Liver (tissue), 8 donors: ENCODE measurements at regions not wholly inside any gene's neighbourhood (a gene's known extent, or its start where the extent isn't known, plus 50 kb on each side); places are given as distances from the start of the nearest gene placed in this dataset.

Source experiments
- DNase-seq: peaks from one replicate; pipeline ENCODE4 v3.0.0-alpha.2; 2017; ENCODE audit warnings: low spot score
- H3K27ac ChIP-seq, 2 donors: one replicate each; pipeline ENCODE4 v1.7.0; 2013; ENCODE audit warnings: inconsistent platforms in 2 of 2, low read length in 2 of 2, control low read depth in 1 of 2, low read depth in 1 of 2, mild to moderate bottlenecking in 1 of 2
- H3K27me3 ChIP-seq, 4 donors: one replicate each; pipeline versions ENCODE4 v1.6.1 to v1.7.0; 2013; ENCODE audit warnings: low read length in 3 of 4, inconsistent platforms in 1 of 4, mild to moderate bottlenecking in 1 of 4, moderate library complexity in 1 of 4; ENCODE audit not compliant: control insufficient read depth in 4 of 4, insufficient read depth in 4 of 4
- H3K36me3 ChIP-seq, 4 donors: one replicate each; pipeline versions ENCODE4 v1.6.1 to v1.7.0; 2013; ENCODE audit warnings: low read length in 3 of 4, mild to moderate bottlenecking in 3 of 4, low read depth in 1 of 4, moderate library complexity in 1 of 4; ENCODE audit not compliant: control insufficient read depth in 4 of 4, insufficient read depth in 3 of 4
- H3K4me1 ChIP-seq, 4 donors: one replicate each; pipeline versions ENCODE4 v1.6.1 to v1.7.0; 2013; ENCODE audit warnings: low read length in 3 of 4, mild to moderate bottlenecking in 3 of 4, moderate library complexity in 1 of 4; ENCODE audit not compliant: control insufficient read depth in 4 of 4, insufficient read depth in 4 of 4
- H3K4me3 ChIP-seq, 3 donors: one replicate each; pipeline versions ENCODE4 v1.6.1 to v1.7.0; 2013; ENCODE audit warnings: low read length in 3 of 3, control low read depth in 1 of 3, low read depth in 1 of 3, mild to moderate bottlenecking in 1 of 3
- H3K9ac ChIP-seq, 2 donors: one replicate each; pipeline ENCODE4 v1.7.0; 2013; ENCODE audit warnings: low read length in 2 of 2, mild to moderate bottlenecking in 2 of 2, moderate library complexity in 2 of 2, control low read depth in 1 of 2, low read depth in 1 of 2
- H3K9me3 ChIP-seq, 4 donors: one replicate each; pipeline versions ENCODE4 v1.6.1 to v1.7.0; 2013; ENCODE audit warnings: low read length in 3 of 4; ENCODE audit not compliant: control insufficient read depth in 4 of 4
- ATF3 ChIP-seq: IDR thresholded peaks from 2 replicates; pipeline ENCODE4 v1.6.1; 2016; ENCODE audit warnings: antibody characterized with exemption
- EGR1 ChIP-seq, 2 donors: IDR thresholded peaks; 2 replicates each; pipeline ENCODE4 v1.6.1; 2016 to 2018; ENCODE audit warnings: antibody characterized with exemption in 2 of 2, low read depth in 2 of 2
- FOXA1 ChIP-seq: IDR thresholded peaks from 2 replicates; pipeline ENCODE4 v1.6.1; 2016; ENCODE audit warnings: antibody characterized with exemption
- FOXA2 ChIP-seq: IDR thresholded peaks from 2 replicates; pipeline ENCODE4 v1.6.1; 2016; ENCODE audit warnings: antibody characterized with exemption
- GABPA ChIP-seq, 2 donors: IDR thresholded peaks in 1 of 2; conservative IDR thresholded peaks in 1 of 2; 2 replicates each; pipeline ENCODE4 v1.6.1; 2016; ENCODE audit warnings: antibody characterized with exemption in 2 of 2, mild to moderate bottlenecking in 1 of 2, moderate library complexity in 1 of 2
- HNF4A ChIP-seq, 2 donors: conservative IDR thresholded peaks; 2 replicates each; pipeline ENCODE4 v1.6.1; 2016; ENCODE audit warnings: antibody characterized with exemption in 2 of 2, mild to moderate bottlenecking in 2 of 2
- HNF4G ChIP-seq: IDR thresholded peaks from 2 replicates; pipeline ENCODE4 v1.6.1; 2016; ENCODE audit warnings: antibody characterized with exemption
- JUND ChIP-seq, 2 donors: IDR thresholded peaks; 2 replicates each; pipeline ENCODE4 v1.6.1; 2016; ENCODE audit warnings: antibody characterized with exemption in 2 of 2
- NR2F2 ChIP-seq: IDR thresholded peaks from 2 replicates; pipeline ENCODE4 v1.6.1; 2016; ENCODE audit warnings: antibody characterized with exemption
- RAD21 ChIP-seq, 2 donors: IDR thresholded peaks; 2 replicates each; pipeline ENCODE4 v1.6.1; 2016; ENCODE audit warnings: antibody characterized with exemption in 2 of 2, mild to moderate bottlenecking in 2 of 2
- RXRA ChIP-seq, 2 donors: IDR thresholded peaks; 2 replicates each; pipeline ENCODE4 v1.6.1; 2017 to 2018; ENCODE audit warnings: antibody characterized with exemption in 2 of 2, mild to moderate bottlenecking in 1 of 2
- SP1 ChIP-seq: IDR thresholded peaks from 2 replicates; pipeline ENCODE4 v1.6.1; 2018; ENCODE audit warnings: antibody characterized with exemption, mild to moderate bottlenecking
- TAF1 ChIP-seq: conservative IDR thresholded peaks from 2 replicates; pipeline ENCODE4 v1.6.1; 2016; ENCODE audit warnings: antibody characterized with exemption, mild to moderate bottlenecking
- YY1 ChIP-seq: IDR thresholded peaks from 2 replicates; pipeline ENCODE4 v1.6.1; 2016; ENCODE audit warnings: antibody characterized with exemption, mild to moderate bottlenecking
- WGBS: extraction: QIAGEN DNeasy Blood & Tissue Kit; methylation state at CpG from one replicate; pipeline ENCODE4 v1.1.7; 2013; 5-methylcytosine and 5-hydroxymethylcytosine counted together
- TF ChIP-seq, protein P1 (sequence below): IDR thresholded peaks from 2 replicates; pipeline ENCODE4 v1.6.1; 2016; ENCODE audit warnings: antibody characterized with exemption
- TF ChIP-seq, protein P2 (sequence below): IDR thresholded peaks from 2 replicates; pipeline ENCODE4 v1.6.1; 2016; ENCODE audit warnings: antibody characterized with exemption
- TF ChIP-seq, protein P3 (sequence below): IDR thresholded peaks from 2 replicates; pipeline ENCODE4 v1.6.1; 2016; ENCODE audit warnings: antibody characterized with exemption, mild to moderate bottlenecking
- TF ChIP-seq, protein P4 (sequence below): fragments of 150-350 bp; IDR thresholded peaks from 2 replicates; pipeline ENCODE4 v1.5.1; 2017; ENCODE audit warnings: improper control_type of control experiment, low read depth, low read length; ENCODE audit not compliant: missing input control
- donor health status: healthy.
- donor health status: healthy.
- donor health status: healthy.
- donor health status: healthy.
- donor health status: healthy.

GRCh38 chr5:25286319-25286718, 641.5 kb upstream of the CDH10 start:
- Histone ChIP-seq H3K9me3 (no peaks in the 10 kb centered on the region), H3K27me3 (no peaks in the 10 kb centered on the region), H3K27ac (no peak overlapping the region), H3K4me1 (no peaks in the 10 kb centered on the region), H3K36me3 (no peaks in the 10 kb centered on the region), H3K9ac (no peak overlapping the region), H3K4me3 (no peak overlapping the region)
- WGBS = 63% methylated on average over 3 of the region's 3 CpGs
- no peak for TF ChIP-seq ATF3
- no peak for TF ChIP-seq TAF1
- TF ChIP-seq, protein P1, sequence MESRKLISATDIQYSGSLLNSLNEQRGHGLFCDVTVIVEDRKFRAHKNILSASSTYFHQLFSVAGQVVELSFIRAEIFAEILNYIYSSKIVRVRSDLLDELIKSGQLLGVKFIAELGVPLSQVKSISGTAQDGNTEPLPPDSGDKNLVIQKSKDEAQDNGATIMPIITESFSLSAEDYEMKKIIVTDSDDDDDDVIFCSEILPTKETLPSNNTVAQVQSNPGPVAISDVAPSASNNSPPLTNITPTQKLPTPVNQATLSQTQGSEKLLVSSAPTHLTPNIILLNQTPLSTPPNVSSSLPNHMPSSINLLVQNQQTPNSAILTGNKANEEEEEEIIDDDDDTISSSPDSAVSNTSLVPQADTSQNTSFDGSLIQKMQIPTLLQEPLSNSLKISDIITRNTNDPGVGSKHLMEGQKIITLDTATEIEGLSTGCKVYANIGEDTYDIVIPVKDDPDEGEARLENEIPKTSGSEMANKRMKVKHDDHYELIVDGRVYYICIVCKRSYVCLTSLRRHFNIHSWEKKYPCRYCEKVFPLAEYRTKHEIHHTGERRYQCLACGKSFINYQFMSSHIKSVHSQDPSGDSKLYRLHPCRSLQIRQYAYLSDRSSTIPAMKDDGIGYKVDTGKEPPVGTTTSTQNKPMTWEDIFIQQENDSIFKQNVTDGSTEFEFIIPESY = no peak
- TF ChIP-seq NR2F2 = no peak
- TF ChIP-seq SP1 = no peak
- TF ChIP-seq YY1 = no peak
- TF ChIP-seq, protein P2, sequence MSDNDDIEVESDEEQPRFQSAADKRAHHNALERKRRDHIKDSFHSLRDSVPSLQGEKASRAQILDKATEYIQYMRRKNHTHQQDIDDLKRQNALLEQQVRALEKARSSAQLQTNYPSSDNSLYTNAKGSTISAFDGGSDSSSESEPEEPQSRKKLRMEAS = no peak
- no peak for TF ChIP-seq GABPA (IDR thresholded peaks at IDR 0.05 in 1 of 2, conservative IDR thresholded peaks at IDR 0.05 in 1 of 2)
- TF ChIP-seq FOXA1 = no peak
- TF ChIP-seq EGR1 (IDR thresholded peaks at IDR 0.05; ENCODE audit: low read depth in 2 of 2) = no peak
- no peak for TF ChIP-seq RAD21 (IDR thresholded peaks at IDR 0.05)
- TF ChIP-seq HNF4G = no peak
- TF ChIP-seq RXRA (IDR thresholded peaks at IDR 0.05) = no peak
- TF ChIP-seq, protein P3, sequence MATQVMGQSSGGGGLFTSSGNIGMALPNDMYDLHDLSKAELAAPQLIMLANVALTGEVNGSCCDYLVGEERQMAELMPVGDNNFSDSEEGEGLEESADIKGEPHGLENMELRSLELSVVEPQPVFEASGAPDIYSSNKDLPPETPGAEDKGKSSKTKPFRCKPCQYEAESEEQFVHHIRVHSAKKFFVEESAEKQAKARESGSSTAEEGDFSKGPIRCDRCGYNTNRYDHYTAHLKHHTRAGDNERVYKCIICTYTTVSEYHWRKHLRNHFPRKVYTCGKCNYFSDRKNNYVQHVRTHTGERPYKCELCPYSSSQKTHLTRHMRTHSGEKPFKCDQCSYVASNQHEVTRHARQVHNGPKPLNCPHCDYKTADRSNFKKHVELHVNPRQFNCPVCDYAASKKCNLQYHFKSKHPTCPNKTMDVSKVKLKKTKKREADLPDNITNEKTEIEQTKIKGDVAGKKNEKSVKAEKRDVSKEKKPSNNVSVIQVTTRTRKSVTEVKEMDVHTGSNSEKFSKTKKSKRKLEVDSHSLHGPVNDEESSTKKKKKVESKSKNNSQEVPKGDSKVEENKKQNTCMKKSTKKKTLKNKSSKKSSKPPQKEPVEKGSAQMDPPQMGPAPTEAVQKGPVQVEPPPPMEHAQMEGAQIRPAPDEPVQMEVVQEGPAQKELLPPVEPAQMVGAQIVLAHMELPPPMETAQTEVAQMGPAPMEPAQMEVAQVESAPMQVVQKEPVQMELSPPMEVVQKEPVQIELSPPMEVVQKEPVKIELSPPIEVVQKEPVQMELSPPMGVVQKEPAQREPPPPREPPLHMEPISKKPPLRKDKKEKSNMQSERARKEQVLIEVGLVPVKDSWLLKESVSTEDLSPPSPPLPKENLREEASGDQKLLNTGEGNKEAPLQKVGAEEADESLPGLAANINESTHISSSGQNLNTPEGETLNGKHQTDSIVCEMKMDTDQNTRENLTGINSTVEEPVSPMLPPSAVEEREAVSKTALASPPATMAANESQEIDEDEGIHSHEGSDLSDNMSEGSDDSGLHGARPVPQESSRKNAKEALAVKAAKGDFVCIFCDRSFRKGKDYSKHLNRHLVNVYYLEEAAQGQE = no peak
- TF ChIP-seq, protein P4, sequence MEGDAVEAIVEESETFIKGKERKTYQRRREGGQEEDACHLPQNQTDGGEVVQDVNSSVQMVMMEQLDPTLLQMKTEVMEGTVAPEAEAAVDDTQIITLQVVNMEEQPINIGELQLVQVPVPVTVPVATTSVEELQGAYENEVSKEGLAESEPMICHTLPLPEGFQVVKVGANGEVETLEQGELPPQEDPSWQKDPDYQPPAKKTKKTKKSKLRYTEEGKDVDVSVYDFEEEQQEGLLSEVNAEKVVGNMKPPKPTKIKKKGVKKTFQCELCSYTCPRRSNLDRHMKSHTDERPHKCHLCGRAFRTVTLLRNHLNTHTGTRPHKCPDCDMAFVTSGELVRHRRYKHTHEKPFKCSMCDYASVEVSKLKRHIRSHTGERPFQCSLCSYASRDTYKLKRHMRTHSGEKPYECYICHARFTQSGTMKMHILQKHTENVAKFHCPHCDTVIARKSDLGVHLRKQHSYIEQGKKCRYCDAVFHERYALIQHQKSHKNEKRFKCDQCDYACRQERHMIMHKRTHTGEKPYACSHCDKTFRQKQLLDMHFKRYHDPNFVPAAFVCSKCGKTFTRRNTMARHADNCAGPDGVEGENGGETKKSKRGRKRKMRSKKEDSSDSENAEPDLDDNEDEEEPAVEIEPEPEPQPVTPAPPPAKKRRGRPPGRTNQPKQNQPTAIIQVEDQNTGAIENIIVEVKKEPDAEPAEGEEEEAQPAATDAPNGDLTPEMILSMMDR = no peak
- TF ChIP-seq JUND (IDR thresholded peaks at IDR 0.05) = no peak
- no peak for DNase-seq

DNA sequence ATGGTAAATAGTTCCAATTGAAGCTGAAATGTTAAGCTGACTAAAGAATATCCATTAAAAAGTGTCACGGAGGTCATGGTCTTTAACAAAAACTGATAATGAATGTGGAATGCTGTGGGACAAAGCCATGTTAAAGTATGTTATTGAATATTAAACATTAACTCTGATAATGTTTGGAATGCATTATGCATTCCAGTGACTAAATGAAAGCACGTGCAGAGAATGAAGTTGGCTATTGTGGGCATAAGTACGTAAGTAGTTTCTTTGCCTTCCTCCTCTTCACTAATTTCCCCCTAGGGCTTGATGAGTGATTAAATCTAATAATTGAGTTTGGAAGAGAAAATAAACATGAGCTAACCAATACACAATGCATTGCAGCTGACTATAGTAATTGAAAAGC, 640.4 kb upstream of the CDH10 start:
- no peak for DNase-seq
- TF ChIP-seq NR2F2 = no peak
- TF ChIP-seq, protein P1 = no peak
- TF ChIP-seq YY1 = no peak
- TF ChIP-seq, protein P2 = no peak
- no peak for TF ChIP-seq JUND (IDR thresholded peaks at IDR 0.05)
- no peak for TF ChIP-seq RAD21 (IDR thresholded peaks at IDR 0.05)
- no peak for TF ChIP-seq SP1
- TF ChIP-seq FOXA2 = no peak
- no peak for TF ChIP-seq FOXA1
- TF ChIP-seq TAF1 = no peak
- TF ChIP-seq HNF4G = no peak
- no peak for TF ChIP-seq ATF3
- TF ChIP-seq RXRA (IDR thresholded peaks at IDR 0.05) = no peak
- TF ChIP-seq, protein P4 = no peak
- no peak for TF ChIP-seq HNF4A (conservative IDR thresholded peaks at IDR 0.05)
- no peak for TF ChIP-seq EGR1 (IDR thresholded peaks at IDR 0.05; ENCODE audit: low read depth in 2 of 2)

More for the DNA sequence above, 640.4 kb upstream of the CDH10 start:
- 39% methylated on average over 3 of the region's 3 CpGs for WGBS
- Histone ChIP-seq H3K4me3 (no peak overlapping the region), H3K4me1 (no peaks in the 10 kb centered on the region), H3K9ac (no peak overlapping the region), H3K27ac (no peak overlapping the region), H3K27me3 (no peaks in the 10 kb centered on the region), H3K36me3 (no peaks in the 10 kb centered on the region), H3K9me3 (no peaks in the 10 kb centered on the region)
